ENCODE measurements at regions not wholly inside any gene's neighbourhood (a gene's known extent, or its start where the extent isn't known, plus 50 kb on each side); places are given as distances from the start of the nearest gene placed in this dataset.
A peak's percentile ranks its signal among the peaks of the same experiment; 100 is the strongest.

- intact Hi-C loops (cut with DNase I) = loop anchor here in 1 of 10 donors (10.0 kb wide), 1 partner anchor 113 kb away; no protein-coding TSS in a partner anchor
- WGBS, 4 donors = 91 to 96% (median 93%) methylated on average over 4 of the region's 4 CpGs
- Histone ChIP-seq H3K4me1 (no peaks in the 10 kb centered on the region), H3K9me3 (peaks cover 0 to 9% (median 0%) of the 10 kb centered on the region in 12 donors), H3K4me3 (no peak overlapping the region), H3K27ac (no peak overlapping the region), H3K27me3 (no peaks in the 10 kb centered on the region), H3K36me3 (no peaks in the 10 kb centered on the region)
- ATAC-seq (no peak), DNase-seq (no peak)
- TF ChIP-seq, protein P1, sequence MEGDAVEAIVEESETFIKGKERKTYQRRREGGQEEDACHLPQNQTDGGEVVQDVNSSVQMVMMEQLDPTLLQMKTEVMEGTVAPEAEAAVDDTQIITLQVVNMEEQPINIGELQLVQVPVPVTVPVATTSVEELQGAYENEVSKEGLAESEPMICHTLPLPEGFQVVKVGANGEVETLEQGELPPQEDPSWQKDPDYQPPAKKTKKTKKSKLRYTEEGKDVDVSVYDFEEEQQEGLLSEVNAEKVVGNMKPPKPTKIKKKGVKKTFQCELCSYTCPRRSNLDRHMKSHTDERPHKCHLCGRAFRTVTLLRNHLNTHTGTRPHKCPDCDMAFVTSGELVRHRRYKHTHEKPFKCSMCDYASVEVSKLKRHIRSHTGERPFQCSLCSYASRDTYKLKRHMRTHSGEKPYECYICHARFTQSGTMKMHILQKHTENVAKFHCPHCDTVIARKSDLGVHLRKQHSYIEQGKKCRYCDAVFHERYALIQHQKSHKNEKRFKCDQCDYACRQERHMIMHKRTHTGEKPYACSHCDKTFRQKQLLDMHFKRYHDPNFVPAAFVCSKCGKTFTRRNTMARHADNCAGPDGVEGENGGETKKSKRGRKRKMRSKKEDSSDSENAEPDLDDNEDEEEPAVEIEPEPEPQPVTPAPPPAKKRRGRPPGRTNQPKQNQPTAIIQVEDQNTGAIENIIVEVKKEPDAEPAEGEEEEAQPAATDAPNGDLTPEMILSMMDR (IDR thresholded peaks at IDR 0.05) = no peak
- no peak for TF ChIP-seq POLR2A (IDR thresholded peaks at IDR 0.05)
These were observed 157.5 kb downstream of the CHST1 start for GRCh38 chr11:45507916-45508315.

GRCh38 chr11:45503311-45503710 is 162.1 kb downstream of the CHST1 start:
- intact Hi-C loops (cut with DNase I) = loop anchor here in 1 of 10 donors (10.0 kb wide), 1 partner anchor 109 kb away; no protein-coding TSS in a partner anchor
- TF ChIP-seq POLR2A (IDR thresholded peaks at IDR 0.05) = no peak
- TF ChIP-seq, protein P1 (IDR thresholded peaks at IDR 0.05) = no peak
- peaks cover 0 to 6% (median 0%) of the 10 kb centered on the region in 12 donors for H3K4me1 ChIP-seq
- no peaks in the 10 kb centered on the region for H3K27me3 ChIP-seq
- no peak overlapping the region for H3K4me3 ChIP-seq
- no peaks in the 10 kb centered on the region for H3K36me3 ChIP-seq
- DNase-seq (no peak), ATAC-seq (no peak)
- peaks cover 0 to 9% (median 0%) of the 10 kb centered on the region in 12 donors for H3K9me3 ChIP-seq
- 91 to 94% (median 93%) methylated on average over 4 of the region's 4 CpGs for WGBS, 4 donors
- no peak overlapping the region for H3K27ac ChIP-seq

GRCh38 chr11:45502226-45502545 is 163.2 kb downstream of the CHST1 start:
- TF ChIP-seq, protein P1 (IDR thresholded peaks at IDR 0.05) = no peak
- TF ChIP-seq POLR2A (IDR thresholded peaks at IDR 0.05) = no peak
- Histone ChIP-seq H3K4me3 (no peak overlapping the region), H3K9me3 (peaks cover 0 to 13% (median 0%) of the 10 kb centered on the region in 12 donors), H3K4me1 (peaks cover 0 to 6% (median 0%) of the 10 kb centered on the region in 12 donors), H3K36me3 (no peaks in the 10 kb centered on the region), H3K27ac (no peak overlapping the region), H3K27me3 (no peaks in the 10 kb centered on the region)
- peak in 1 of 4 donors; percentile 27 for ATAC-seq
- no peak for DNase-seq
- 76 to 79% (median 78%) methylated on average over 4 to 5 of the region's 5 CpGs for WGBS, 4 donors
- intact Hi-C loops (cut with DNase I) = loop anchor here in 1 of 10 donors (10.0 kb wide), 1 partner anchor 107 kb away; no protein-coding TSS in a partner anchor

GRCh38 chr11:45501392-45502225 is 163.8 kb downstream of the CHST1 start:
- TF ChIP-seq, protein P1 (IDR thresholded peaks at IDR 0.05) = no peak
- TF ChIP-seq POLR2A (IDR thresholded peaks at IDR 0.05) = no peak
- Histone ChIP-seq H3K36me3 (no peaks in the 10 kb centered on the region), H3K27me3 (no peaks in the 10 kb centered on the region), H3K27ac (no peak overlapping the region), H3K9me3 (peaks cover 0 to 13% (median 0%) of the 10 kb centered on the region in 12 donors), H3K4me1 (peaks cover 0 to 6% (median 0%) of the 10 kb centered on the region in 12 donors), H3K4me3 (no peak overlapping the region)
- no peak for DNase-seq
- intact Hi-C loops (cut with DNase I) = loop anchor here in 1 of 10 donors (10.0 kb wide), 1 partner anchor 107 kb away; no protein-coding TSS in a partner anchor
- 53 to 60% (median 55%) methylated on average over 8 to 9 of the region's 9 CpGs for WGBS, 4 donors
- no peak for ATAC-seq

Measured in heart left ventricle (tissue), 16 donors.